Fibroblast of lung (primary cell): ENCODE measurements at regions not wholly inside any gene's neighbourhood (a gene's known extent, or its start where the extent isn't known, plus 50 kb on each side); places are given as distances from the start of the nearest gene placed in this dataset.

Source experiments
- CTCF ChIP-seq, 2 donors: IDR thresholded peaks in 1 of 2; conservative IDR thresholded peaks in 1 of 2; 1 replicate in 1 of 2; 2 replicates in 1 of 2; pipeline ENCODE4 v1.5.1; 2011 to 2012; ENCODE audit warnings: low read length in 2 of 2, control low read depth in 1 of 2, inconsistent platforms in 1 of 2, low read depth in 1 of 2, mild to moderate bottlenecking in 1 of 2
- EZH2 ChIP-seq: IDR thresholded peaks from 2 replicates; pipeline ENCODE4 v1.5.1; 2012; ENCODE audit warnings: low read length, control low read depth, mild to moderate bottlenecking; ENCODE audit errors: missing control alignments

GRCh38 chr5:33235304-33235703 lies 205.5 kb upstream of the TARS1 start:
- TF ChIP-seq CTCF (conservative IDR thresholded peaks at IDR 0.05 in 1 of 2, IDR thresholded peaks at IDR 0.05 in 1 of 2; ENCODE audit: low read depth in 1 of 2, low read length in 2 of 2) (no peak), EZH2 (no peak)
